ENCODE measurements at regions not wholly inside any gene's neighbourhood (a gene's known extent, or its start where the extent isn't known, plus 50 kb on each side); places are given as distances from the start of the nearest gene placed in this dataset.
"Not testable (repeated sequence)": the region's sequence is repeated elsewhere in the genome, so short reads cannot be mapped to it uniquely, and the experiment has no call there.

DNA sequence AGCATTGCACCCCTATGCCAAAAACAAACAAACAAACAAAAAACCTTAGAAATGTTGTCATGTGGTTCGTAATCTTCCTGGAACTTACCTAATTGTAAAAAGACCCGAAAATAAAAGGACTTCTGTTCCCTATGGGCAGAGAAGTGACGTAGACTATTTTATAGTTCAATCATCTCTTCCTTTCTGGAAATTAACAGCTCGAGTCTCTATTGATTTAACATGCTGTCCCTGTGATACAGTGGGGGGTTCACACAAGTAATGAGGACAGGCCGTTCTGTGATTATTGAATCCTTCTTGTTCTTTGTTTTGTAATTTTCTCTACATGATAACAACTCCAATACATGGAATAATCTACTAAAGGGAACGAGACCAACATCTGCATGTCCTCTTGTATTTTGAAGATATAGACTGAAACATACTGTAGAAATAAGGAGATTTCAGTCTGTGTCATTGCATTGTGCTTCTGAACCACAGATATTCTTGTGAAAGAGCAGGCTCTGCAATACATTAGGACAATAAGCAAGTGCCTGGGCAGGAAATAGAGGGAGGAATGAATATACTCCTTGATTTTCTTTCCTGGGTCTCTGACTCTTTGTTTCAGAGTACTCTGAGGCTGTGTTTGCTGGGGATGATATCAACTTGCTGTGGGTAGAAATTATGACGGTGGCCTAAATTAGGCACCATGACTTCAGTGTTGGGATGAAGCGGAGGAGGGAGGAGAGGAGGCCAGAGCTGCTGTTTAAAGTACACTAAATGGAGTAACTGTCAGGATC, 65.7 kb upstream of the PPM1B start:
- Histone ChIP-seq H3K27me3 (ENCODE audit: insufficient read depth, low read length) (no peaks in the 10 kb centered on the region), H2AFZ (ENCODE audit: low read length) (no peak overlapping the region)
- no peak for TF ChIP-seq EZH2 (IDR thresholded peaks at IDR 0.05; ENCODE audit: borderline replicate concordance, low read length)
- TF ChIP-seq, protein P1, sequence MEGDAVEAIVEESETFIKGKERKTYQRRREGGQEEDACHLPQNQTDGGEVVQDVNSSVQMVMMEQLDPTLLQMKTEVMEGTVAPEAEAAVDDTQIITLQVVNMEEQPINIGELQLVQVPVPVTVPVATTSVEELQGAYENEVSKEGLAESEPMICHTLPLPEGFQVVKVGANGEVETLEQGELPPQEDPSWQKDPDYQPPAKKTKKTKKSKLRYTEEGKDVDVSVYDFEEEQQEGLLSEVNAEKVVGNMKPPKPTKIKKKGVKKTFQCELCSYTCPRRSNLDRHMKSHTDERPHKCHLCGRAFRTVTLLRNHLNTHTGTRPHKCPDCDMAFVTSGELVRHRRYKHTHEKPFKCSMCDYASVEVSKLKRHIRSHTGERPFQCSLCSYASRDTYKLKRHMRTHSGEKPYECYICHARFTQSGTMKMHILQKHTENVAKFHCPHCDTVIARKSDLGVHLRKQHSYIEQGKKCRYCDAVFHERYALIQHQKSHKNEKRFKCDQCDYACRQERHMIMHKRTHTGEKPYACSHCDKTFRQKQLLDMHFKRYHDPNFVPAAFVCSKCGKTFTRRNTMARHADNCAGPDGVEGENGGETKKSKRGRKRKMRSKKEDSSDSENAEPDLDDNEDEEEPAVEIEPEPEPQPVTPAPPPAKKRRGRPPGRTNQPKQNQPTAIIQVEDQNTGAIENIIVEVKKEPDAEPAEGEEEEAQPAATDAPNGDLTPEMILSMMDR (IDR thresholded peaks at IDR 0.05; ENCODE audit: low read length) = no peak

DNA sequence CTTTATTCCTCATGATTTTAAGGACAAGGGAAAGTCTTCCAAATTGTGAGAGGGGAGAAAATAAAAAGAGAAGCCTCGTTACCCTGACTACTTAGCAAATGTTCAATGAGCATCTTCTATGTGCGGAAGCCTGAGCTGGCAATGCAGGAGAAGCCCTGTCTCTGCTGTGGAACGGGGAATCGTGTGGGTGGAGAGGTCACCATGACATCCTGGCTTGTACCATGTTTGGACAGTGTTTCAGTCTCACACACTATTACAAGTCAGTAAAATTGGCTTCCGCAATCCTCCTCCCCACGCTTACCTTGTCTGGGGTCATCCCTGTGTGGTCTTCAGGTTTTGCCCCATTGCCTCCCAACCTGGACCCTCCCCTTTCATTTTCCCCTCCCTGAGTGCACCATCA, 65.0 kb upstream of the PPM1B start:
- no peaks in the 10 kb centered on the region for H3K27me3 ChIP-seq (ENCODE audit: insufficient read depth, low read length)
- H3K79me2 ChIP-seq (ENCODE audit: insufficient read depth, low read length) = no peaks in the 10 kb centered on the region
- no peaks in the 10 kb centered on the region for H3K9me2 ChIP-seq (ENCODE audit: low read depth, low read length)
- H4K20me1 ChIP-seq (ENCODE audit: insufficient read depth, low read length) = no peaks in the 10 kb centered on the region
- H3K9ac ChIP-seq (ENCODE audit: low read length) = no peak overlapping the region
- H3K36me3 ChIP-seq (ENCODE audit: insufficient read depth, low read length) = no peaks in the 10 kb centered on the region
- H3K4me2 ChIP-seq (ENCODE audit: low read length) = no peak overlapping the region
- H2AFZ ChIP-seq (ENCODE audit: low read length) = no peak overlapping the region
- no peaks in the 10 kb centered on the region for H3F3A ChIP-seq (ENCODE audit: insufficient read depth, low read length)
- H3K9me3 ChIP-seq (ENCODE audit: low read length) = no peaks in the 10 kb centered on the region
- H3K4me1 ChIP-seq (ENCODE audit: insufficient read depth, low read length, severe bottlenecking) = no peaks in the 10 kb centered on the region
- no peak overlapping the region for H3K27ac ChIP-seq (ENCODE audit: low read depth, low read length, poor library complexity, severe bottlenecking)
- H3K4me3 ChIP-seq (ENCODE audit: low read depth, low read length, poor library complexity, severe bottlenecking) = no peak overlapping the region
- TF ChIP-seq, protein P1 (IDR thresholded peaks at IDR 0.05; ENCODE audit: low read length) = no peak
- no peak for TF ChIP-seq EZH2 (IDR thresholded peaks at IDR 0.05; ENCODE audit: borderline replicate concordance, low read length)

More for the DNA sequence above, 65.7 kb upstream of the PPM1B start:
- Histone ChIP-seq H3K9me3 (ENCODE audit: low read length) (no peaks in the 10 kb centered on the region), H3F3A (ENCODE audit: insufficient read depth, low read length) (no peaks in the 10 kb centered on the region), H3K36me3 (ENCODE audit: insufficient read depth, low read length) (no peaks in the 10 kb centered on the region), H3K9me2 (ENCODE audit: low read depth, low read length) (no peaks in the 10 kb centered on the region), H3K27ac (ENCODE audit: low read depth, low read length, poor library complexity, severe bottlenecking) (no peak overlapping the region), H3K79me2 (ENCODE audit: insufficient read depth, low read length) (no peaks in the 10 kb centered on the region), H3K9ac (ENCODE audit: low read length) (no peak overlapping the region), H3K4me2 (ENCODE audit: low read length) (no peak overlapping the region), H4K20me1 (ENCODE audit: insufficient read depth, low read length) (no peaks in the 10 kb centered on the region), H3K4me3 (ENCODE audit: low read depth, low read length, poor library complexity, severe bottlenecking) (no peak overlapping the region), H3K4me1 (ENCODE audit: insufficient read depth, low read length, severe bottlenecking) (no peaks in the 10 kb centered on the region)

DNA sequence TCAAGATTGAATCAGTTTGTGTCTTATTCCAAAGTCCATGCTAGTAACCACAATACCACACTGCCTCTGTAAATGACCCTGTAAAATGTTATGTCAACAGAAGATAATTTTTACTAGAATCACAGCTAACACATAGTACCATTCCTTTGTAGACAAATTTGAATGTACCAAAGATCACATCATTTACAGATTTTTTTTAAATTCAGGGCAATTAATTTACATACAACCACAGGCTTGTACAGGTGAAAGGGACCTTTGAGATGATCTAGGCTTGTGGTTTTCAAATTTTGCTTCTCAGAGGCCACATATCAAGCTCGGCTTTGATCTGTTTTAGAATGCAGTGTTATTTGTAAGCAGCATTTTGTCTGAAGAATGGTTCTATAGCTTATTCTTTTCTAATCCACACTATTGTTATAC, 63.8 kb upstream of the PPM1B start:
- Histone ChIP-seq H3K4me1 (ENCODE audit: insufficient read depth, low read length, severe bottlenecking) (no peaks in the 10 kb centered on the region), H2AFZ (ENCODE audit: low read length) (no peak overlapping the region), H3F3A (ENCODE audit: insufficient read depth, low read length) (no peaks in the 10 kb centered on the region), H3K9me3 (ENCODE audit: low read length) (no peaks in the 10 kb centered on the region), H3K36me3 (ENCODE audit: insufficient read depth, low read length) (no peaks in the 10 kb centered on the region), H3K27ac (ENCODE audit: low read depth, low read length, poor library complexity, severe bottlenecking) (no peak overlapping the region), H3K79me2 (ENCODE audit: insufficient read depth, low read length) (no peaks in the 10 kb centered on the region), H4K20me1 (ENCODE audit: insufficient read depth, low read length) (no peaks in the 10 kb centered on the region), H3K4me3 (ENCODE audit: low read depth, low read length, poor library complexity, severe bottlenecking) (no peak overlapping the region), H3K4me2 (ENCODE audit: low read length) (no peak overlapping the region), H3K9me2 (ENCODE audit: low read depth, low read length) (no peaks in the 10 kb centered on the region), H3K27me3 (ENCODE audit: insufficient read depth, low read length) (no peaks in the 10 kb centered on the region), H3K9ac (ENCODE audit: low read length) (no peak overlapping the region)
- TF ChIP-seq, protein P1 (IDR thresholded peaks at IDR 0.05; ENCODE audit: low read length) = no peak
- TF ChIP-seq EZH2 (IDR thresholded peaks at IDR 0.05; ENCODE audit: borderline replicate concordance, low read length) = no peak

- H3K4me1 ChIP-seq (ENCODE audit: insufficient read depth, low read length, severe bottlenecking); H3F3A ChIP-seq (ENCODE audit: insufficient read depth, low read length); H3K9ac ChIP-seq (ENCODE audit: low read length); H3K27ac ChIP-seq (ENCODE audit: low read depth, low read length, poor library complexity, severe bottlenecking); H3K4me3 ChIP-seq (ENCODE audit: low read depth, low read length, poor library complexity, severe bottlenecking); H2AFZ ChIP-seq (ENCODE audit: low read length); H3K4me2 ChIP-seq (ENCODE audit: low read length); H3K36me3 ChIP-seq (ENCODE audit: insufficient read depth, low read length); H3K79me2 ChIP-seq (ENCODE audit: insufficient read depth, low read length); H3K9me2 ChIP-seq (ENCODE audit: low read depth, low read length); H3K9me3 ChIP-seq (ENCODE audit: low read length); H4K20me1 ChIP-seq (ENCODE audit: insufficient read depth, low read length); H3K27me3 ChIP-seq (ENCODE audit: insufficient read depth, low read length): not testable (repeated sequence)
These were observed 62.2 kb upstream of the PPM1B start for GRCh38 chr2:44106509-44106908.
